CD4-positive, alpha-beta T cell treated with Interleukin-10 for 1 hour (primary cell): ENCODE measurements at regions not wholly inside any gene's neighbourhood (a gene's known extent, or its start where the extent isn't known, plus 50 kb on each side); places are given as distances from the start of the nearest gene placed in this dataset.

Source experiments
- DNase-seq: peaks from one replicate; pipeline ENCODE4 v3.0.0-alpha.2; 2020

DNA sequence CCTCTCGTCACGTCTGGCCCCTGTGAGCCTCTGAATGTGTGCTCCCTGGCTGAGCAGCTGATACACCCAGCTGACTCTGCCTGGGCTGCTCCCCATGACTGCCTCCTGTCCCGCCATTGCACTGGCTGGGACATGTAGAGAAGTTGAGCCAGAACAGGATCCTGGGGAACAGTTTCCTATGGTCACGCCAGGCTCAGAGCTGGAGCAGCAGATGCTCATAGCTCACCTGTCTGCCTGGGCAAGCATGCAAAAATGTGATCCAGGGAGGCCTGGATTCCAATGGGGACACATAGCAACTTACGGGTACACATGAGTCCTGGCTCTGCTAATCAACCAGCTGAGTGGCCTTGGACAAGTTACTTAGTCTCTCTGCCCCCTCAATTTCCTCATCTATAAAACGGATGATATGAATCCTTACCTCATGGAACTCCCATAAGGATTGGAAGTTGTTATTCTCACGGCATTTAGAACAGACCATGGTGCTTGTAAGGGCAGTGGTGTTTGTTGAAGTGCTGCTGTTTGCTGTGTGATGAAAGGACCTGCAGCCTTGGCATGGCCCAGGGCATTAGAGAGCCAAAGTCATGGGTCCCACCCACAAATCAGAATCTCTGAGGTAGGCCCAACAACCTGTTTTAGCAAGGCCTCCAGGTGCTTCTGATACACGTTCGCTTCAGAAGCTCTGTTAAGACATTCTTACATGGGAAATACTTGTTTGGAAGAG is 150.3 kb upstream of the VANGL1 start:
- no peak for DNase-seq

DNA sequence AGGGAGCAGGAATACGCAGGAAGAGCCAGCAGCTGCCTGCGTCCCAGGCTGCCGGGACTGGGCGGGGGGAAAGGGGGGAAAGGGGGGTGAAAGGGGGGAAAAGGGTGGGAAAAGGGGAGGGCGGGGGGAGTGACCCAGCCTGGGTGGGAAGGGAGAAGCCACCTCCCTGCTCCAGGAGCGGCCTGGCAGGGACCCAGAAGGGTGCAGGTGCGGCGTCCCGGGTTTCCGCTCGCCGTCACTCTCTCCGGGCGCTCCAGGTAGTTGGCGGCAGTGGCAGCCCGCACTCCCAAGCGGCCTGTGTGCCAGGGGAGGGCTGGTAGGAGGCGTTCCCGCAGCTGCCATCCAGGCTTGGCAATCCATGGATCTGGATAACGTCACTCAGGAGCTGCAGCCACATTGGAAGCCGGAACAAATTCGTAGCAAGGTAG is 141.0 kb upstream of the NGF start:
- DNase-seq, result no peak

DNA sequence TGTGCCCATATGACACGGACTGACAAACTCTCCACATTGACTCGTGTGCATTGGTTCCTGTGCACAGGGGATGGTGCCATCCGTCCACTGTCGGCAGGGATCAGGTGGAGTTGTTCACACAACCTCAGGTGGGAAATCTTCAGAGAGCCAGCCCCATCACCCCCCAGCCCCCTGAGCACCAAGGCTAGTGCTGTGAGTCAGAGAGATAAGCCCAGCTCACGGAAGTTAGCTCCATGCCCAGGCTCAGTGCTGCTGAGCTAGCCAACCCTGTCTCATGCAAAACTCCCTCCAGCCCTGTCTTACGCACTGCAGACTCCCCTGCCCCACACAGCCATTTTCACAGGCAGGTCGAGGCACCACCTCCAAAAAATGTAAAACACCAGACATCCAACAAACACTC is 139.0 kb upstream of the NGF start:
- DNase-seq, result no peak

DNA sequence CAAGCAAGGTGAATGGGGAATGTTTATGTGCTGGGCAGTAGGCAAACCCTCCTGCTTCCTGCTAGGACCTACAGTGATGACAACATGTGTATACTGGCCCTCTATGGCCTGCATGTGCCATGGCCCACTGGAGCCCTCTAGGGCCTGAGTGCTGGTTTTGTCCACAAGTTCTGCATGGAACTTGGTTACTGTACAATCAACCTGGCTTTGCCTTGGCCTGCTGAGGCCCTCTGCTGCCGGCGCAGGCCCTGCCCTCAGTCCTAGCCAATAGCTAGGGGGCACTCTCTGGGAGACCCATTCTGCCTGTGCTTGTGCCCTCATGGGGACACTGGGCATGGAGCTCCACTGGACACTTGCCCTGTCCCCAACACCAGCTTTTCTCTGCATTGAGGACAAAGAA is 138.6 kb upstream of the NGF start:
- DNase-seq, result no peak

DNA sequence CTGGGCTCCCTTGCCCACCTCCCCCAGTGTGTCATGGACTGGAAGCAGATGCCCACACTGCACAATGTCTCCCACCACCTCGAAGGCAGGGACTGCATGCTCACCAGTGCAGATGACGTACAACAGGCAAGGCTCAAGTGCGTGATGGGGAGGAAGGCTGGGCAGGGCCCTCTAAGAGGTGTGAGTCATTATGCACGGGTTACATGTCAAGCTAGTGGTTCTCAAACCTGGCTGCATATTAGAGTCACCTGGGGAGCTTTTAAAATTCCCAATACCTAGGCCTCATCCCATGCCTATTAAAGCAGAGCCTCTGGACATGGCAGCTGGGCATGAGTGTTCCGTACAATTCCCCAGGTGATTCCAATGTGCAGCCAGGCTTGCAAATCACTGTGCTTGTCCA is 137.9 kb upstream of the NGF start:
- no peak for DNase-seq

DNA sequence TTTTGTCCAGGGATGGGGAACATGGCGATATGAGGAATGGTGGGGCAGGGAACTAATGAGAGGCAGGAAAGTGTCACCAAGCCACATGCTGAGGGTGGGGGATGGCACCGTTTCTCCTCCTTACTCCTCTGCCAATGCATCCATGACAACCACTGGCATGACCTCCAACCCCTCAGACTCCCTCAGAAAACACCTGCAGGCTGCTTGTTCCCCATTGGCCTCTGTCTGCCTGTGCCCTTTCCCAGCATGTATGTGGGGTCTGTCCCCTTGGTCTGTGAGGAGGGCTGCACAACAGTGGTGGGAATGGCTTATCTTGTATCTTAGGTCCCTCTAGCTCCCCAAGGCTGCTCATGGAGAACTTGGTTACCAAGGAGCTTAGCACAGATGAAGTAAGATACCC is 137.2 kb upstream of the NGF start:
- DNase-seq, result no peak

DNA sequence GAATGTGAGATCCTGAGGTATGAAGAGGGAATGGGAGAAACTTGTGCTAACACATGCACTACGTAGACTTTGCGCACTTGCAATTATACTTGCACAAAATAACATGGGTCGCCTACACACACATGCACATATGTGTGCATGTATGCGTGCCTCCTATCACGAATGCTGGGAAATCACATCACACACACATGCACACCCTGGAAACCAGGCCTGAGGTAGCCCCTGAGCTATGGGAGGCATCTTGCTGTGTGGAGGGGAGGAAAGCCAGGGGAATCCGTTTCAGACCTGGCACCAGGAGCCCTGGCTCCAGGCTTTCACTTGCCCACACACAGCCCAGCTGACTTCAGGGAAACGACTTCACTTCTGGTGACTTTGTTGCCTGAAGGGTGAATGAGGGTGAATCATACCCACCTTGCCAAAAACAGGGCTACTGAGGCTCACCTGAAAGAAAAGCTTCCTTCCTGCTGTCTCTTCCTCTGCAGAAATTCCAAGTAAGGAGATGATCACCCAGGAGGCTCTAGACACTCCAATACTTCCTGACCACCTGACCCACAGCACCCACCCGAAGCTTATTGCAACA is 136.0 kb upstream of the NGF start:
- DNase-seq, result no peak

DNA sequence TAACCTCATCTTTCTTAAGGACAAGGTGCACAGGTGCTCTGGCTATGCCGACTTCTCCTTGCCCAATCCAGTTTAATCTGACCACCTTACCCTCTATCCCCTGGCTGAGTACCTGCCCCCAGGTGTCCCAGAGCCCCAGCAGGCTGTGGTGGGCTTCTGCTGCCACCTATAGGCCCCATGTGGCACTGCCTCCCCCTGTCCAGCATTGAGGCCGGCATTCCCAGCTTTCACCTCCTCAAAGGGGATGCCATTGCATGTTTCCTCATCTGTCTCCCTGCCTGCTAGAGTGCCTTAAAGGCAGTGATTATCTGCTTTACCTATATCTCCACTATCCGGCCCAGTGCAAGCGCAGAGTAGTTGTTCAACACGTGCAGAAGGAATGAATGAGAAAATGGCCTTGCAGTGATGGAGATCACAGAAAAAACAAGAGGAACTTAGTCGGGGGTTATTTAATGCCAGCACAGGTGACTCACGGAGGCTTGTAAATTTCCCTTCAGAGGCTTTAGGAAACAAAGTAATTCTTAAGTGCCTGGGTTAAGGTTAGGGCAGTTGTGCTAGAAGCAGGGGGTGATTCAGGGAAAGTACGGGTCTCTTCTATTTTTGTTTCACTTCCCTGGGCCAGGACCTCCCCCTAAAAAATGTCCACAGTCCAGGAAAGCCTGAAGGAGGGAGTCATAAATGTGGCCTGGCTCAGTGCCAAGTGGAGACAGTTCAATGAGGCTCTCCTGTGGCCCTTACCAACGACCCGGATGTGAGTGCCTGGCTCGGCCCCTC is 131.8 kb upstream of the NGF start:
- peak; percentile 11 for DNase-seq

DNA sequence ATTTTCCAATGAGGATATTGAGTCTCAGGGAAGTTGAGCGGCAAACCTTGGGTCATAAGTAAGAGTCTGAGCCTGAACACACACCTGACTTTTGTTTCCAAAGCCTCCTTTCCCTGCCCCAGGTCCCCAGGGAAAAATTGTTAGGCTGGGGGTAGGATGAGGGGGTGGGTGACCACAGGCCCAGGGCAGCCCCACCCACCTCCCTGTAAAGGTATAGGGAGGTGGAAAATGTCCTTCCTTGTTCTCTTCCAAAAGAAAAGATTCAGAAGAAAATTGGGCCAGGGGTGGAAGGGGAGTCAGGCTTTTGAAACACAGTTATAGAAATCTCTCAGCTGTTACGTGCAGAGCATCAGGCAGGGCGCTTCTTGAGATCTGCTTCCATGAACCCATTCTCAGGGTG is 129.7 kb upstream of the NGF start:
- DNase-seq, result no peak

DNA sequence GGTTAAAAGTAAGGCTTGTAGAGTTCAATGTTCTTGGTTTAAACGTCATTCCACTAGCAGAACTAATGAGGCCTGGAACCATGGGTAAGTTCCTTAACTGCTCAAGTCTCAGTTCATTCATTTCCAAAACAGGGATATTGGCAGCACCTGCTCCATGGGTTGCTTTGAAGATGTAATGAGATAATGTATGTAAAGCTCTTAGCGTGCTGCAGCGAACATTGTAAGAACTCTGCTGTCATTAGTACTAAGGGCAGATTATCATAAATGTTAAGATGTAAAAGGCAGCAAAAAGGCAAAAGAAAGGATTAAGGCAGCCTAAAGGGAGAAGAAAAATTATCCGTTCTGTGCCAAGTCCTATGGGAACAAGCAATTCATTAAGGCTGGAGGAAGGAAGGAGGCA is 129.1 kb upstream of the NGF start:
- no peak for DNase-seq

DNA sequence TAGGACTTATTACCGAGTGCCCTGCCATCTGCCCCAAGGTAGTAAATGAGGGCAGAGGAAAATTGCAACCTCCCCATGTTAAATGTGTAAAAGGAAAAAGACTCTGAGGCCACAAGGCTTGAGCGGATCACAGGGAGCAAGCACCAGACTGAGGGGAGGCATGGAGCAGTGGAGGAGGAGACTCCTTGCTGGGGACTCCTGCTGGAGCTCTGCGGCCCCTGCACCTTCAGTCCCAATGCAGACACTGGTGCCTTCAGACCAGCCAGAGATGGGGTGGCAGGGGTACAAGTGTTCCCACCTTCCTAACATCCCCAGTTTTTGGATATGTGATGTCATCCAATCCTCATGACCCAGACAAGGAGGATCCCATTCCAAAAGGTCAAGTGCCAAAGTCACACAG is 128.4 kb upstream of the NGF start:
- no peak for DNase-seq

DNA sequence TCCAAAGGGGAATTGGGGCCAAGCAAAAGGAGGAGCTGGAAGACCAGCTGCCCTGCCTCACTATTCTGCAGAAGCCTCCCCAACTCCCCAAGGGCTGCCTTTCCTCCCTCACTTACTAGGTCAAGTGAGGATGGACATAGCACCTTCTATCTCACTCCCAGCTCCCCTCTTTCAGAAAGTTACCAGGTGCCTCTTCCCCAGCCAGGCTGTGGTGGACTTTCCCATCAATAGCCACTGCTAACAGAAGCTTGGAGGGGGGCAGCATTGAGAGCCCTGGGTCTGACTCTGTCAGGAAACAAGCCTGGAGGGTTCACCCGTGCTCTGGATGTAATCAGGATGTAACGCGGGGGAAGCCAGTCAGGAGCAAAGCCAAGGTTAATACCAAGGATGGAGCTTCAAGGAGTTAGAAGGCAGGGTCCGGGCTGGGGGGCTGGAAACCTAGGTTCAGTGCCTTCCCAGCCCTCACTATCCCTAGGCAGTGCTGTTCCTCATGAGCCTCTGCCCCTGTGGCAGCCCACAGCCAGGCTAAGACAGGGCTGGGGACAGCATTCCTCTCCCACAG is 127.8 kb upstream of the NGF start:
- DNase-seq, result no peak

DNA sequence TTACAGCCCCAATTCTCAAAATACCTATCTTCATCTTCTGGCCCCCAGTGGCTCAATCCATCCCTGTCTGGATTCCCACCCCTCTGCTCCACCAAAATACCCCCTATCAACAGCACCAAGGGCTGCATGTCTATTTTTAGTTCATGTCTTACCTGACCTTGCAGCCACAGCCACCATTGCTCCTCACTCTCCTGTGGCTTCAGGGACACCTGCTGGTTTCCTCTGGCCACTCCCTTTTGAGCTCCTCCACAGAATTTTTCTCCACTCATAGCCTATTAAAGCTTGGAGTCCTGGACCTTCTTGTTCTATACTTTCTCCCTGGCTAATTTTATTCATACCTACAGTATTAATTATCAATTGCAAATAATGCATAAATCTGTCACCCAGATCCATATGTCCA is 125.3 kb upstream of the NGF start:
- DNase-seq, result no peak

DNA sequence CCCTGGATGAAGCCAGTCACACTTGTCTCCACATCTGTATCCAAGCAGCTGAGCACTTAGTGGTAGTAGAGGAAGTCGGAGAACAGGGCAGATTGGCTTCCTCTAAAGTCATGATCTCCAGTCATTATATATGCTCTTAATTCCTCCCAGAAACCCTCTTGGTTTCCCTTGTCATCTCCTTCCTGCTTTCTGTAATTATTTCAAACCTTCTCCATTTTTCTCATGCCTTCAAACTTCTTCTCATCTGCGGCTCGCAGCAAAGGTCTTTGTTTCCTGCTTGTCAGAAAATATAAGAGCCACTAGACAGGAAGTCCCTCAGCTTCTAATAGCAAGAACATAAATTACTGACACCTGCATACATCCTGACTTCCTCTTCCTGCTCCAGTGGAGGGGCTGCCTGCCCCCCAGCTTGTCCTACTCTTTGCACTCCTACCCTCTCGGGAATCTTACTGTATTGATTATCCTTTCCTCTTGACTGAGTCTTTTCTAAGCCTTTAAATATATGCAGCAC is 124.6 kb upstream of the NGF start:
- DNase-seq, result no peak

DNA sequence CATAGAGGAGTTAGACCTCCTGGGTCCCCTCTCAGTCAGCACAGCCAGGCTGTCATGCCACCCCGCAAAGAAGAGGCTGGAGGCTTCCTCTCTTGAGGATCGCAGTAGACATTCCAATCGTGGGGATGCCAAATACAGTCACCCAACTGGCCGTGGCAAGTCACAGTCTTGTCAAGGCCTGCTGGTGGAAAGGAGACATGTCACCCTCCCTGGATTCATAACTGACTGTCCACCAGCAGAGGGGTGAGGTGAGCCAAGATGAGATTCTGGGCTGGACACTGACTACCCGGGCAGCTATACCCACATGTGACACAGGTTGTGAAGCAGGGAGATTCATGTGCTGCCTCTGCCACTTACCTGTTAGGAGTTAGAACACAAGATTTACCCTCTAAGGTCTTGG is 123.5 kb upstream of the NGF start:
- no peak for DNase-seq

DNA sequence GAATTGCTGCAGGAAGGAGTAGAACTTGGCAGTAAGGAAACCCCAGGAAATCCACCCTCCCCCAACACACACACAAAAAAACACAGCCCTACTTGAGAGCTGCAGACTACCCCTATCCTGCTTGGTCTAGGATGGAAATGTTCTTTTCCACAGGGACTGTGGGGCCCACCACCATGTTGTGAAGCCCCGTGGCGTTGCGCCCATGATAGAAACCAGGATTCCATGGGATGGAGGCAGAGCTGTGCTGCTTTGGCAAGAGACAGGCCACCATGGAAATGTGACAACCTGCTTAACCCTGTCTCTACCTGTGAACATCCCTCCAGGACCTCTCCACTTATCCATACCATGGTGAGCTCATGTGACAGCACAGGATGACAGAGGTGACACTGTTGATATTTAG is 121.1 kb upstream of the NGF start:
- no peak for DNase-seq

DNA sequence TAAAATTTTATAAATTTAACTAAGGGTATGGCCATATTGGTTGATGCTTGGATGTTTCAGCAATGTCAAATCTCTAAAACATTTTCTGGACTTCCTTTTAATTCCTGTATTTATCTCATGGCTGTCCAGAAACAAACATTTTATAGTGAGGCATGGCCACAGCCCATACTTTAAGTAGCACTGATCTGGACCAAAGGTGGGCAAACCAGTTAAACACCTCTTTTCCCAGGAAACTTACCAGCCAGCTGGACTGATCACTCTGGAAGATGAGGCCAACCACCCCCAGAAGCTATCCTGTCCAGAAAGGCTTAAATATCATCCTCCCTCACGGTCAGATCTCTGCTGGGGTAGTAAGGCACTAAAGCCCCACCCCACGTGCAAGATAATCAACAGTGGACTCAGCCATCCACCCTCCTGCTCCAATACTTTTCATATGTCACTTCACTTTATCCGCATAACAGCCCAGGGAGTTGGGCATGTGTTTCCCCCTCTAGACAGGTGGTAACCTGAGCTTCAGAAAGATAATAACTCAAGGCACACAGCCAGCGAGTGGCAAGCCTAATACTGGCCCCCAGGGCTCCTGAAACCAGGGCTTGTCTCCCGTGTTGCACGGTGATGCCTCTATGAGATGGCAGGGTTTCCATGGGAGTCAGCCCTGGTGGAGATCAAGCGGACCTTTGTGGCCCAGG is 120.5 kb upstream of the NGF start:
- no peak for DNase-seq

DNA sequence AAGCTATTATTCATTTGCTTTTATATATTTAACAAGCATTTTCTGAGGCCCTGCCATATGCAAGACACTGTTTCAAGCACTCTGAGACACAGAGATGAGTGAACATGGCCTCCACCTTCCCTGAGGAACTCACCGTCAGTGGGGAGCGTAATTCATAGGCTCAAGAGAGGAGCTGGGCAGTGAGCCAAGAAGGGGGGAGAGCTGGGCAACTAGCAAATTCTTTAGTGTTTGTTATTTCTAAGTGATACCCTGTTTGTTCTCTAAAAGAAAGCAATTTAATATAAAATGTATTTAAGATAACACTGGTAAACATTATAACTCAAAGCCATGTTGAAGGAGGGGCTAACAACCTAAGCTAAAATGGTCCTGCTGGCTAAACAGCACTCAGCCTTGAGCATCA is 119.2 kb upstream of the NGF start:
- DNase-seq, result no peak

DNA sequence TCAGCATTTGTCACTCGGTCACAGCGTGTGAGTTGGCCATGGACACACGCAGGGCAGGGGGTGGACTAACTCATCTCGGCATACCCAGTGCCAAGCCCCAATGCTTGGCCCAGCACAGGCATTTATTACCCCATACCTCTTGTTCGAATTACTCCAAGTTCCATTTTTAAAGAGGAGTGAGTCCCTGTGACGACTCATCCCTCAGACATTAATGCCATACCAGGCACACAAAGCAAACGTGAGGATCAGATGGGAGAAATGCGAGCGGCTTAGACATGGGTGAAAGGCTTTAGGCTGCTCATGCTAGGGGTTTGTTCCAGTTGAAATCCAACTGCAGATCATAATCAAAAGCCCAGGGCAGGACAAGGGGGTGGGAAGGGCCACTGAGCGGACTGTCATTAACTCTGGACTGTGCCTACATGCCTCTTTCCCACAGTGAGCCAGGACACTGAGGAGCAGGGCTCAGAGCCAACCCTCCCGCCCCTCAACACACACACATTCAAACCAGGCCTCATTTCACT is 118.5 kb upstream of the NGF start:
- DNase-seq, result no peak

DNA sequence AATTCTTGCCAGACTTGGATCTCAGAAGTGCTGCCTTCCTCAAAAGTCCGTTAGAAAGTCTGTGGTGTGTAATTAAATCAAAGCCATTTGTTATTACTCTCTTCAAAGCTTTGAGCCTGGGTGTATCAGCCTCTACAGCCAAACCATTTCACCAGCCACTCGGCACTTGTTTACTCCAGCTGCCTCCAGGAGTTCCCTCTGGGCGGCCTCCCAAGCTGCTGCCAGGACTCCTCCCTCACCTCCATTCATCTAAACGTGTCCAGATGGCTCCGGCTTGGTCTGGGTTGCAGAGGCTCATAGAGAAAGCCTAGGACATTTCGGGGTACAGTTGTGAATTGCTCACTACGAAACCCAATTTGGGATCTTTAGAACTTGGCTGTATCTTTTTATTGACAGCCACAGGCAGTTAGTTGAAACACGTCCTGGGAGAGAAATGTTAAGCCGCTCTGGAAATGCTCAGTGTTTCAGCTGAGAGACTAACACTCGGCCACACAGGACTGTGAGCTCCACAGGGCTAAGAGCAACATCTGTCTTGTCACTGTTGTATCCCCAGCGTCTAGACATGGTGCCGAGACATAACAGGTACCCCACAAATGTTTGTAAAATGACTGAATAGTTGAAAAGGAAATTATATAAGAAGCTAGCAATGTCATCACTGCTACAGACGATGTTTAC is 116.9 kb upstream of the NGF start:
- DNase-seq, result no peak

DNA sequence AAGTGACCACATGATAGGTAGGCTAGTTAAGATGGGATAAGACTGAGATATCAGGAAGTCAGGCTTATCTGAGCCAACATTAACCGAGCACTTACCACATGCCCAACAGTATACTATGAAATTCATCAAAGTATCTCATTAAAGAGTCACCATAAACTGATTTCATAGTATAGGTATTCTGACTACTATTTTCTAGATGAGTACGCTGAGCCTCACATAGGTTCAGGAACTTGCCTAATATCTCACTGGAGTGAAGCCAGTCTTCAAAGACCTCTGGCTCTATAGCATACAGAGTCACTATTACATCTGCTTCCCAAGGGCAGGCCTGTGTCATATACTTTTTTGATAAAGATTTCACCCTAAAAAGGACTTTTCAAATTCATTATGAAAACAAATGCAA is 115.6 kb upstream of the NGF start:
- no peak for DNase-seq

DNA sequence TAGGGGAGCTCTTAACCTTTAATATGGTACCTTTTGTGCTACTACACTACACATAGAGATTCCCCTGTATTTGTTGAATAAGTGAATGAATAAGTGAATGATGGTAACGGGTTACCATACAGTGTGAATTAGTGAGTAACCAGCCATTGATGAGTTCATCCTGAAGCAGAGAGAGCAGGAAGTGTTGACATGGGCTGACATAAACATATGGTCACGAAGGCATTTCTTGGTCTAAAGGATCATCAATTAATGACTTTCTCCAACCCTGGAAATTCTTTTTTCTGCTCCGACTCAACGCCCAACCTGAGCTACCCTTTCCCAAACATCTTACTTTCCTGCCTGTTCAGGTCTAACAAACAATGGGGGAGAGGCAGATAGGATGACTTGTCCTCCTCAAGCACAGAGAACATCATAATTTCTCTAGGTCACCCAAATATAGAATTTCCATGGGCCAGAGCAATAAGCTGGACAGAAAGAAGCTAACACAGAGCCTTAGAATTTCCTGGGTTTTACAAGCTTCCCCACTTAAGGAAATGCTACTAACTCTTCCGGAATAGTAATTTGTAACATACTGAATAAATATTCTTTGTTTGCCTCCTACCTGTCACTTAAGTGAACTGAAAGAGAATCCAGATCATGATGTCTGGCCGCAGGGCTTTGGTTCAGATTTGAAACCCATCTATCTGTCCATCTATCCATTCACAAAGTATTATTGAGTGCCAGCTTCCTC is 114.7 kb upstream of the NGF start:
- DNase-seq, result no peak
